HT-29 (cell line): ENCODE measurements at regions not wholly inside any gene's neighbourhood (a gene's known extent, or its start where the extent isn't known, plus 50 kb on each side); places are given as distances from the start of the nearest gene placed in this dataset.

Source experiments
- DNase-seq: peaks from one replicate; pipeline ENCODE4 v3.0.0-alpha.2; 2015; ENCODE audit warnings: low spot score

- DNase-seq, result no peak
These were observed 252.2 kb upstream of the ADAMTS5 start for GRCh38 chr21:27219068-27219467.

GRCh38 chr21:27213303-27213702, 246.4 kb upstream of the ADAMTS5 start:
- DNase-seq, result no peak

DNA sequence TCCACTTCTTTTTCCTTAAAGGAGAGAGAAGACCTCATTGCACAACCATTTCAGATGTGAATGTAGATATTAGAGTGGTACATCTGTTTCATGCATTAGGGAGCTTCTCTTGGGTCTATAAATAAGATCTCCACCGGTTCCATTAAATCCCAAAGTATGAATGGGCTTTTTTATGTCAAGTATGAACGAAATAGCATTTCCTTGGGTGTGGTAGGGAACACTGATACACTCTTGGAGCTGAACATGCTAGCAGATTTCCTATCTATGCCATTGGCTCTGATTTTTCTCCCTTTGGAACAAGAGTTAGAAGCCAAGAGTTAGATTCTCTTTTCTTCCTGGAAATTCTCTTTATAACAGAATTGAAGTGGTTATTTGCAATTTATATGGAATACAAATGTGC, 245.6 kb upstream of the ADAMTS5 start:
- no peak for DNase-seq

DNA sequence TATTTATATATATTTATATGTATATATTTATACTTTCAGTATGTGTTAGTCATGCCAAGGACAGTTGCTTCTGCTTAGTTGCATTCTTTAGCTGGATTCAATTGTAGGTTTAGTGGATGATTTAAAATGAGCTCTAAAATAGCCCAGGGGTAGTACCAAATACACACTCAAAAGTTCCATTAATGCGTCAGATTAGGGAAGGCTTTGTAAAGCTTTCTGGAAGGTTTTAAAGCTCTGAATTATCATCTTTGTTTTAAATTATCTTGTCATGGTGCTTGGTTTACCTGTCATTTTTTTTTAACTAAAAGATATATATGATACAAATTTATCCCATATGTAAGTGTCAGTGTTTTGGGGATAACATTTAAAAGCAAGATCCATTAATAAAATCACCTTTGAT, 242.7 kb upstream of the ADAMTS5 start:
- DNase-seq, result no peak

- DNase-seq, result no peak
These were observed 239.6 kb upstream of the ADAMTS5 start for GRCh38 chr21:27206368-27206982.

- no peak for DNase-seq
These were observed 235.4 kb upstream of the ADAMTS5 start for GRCh38 chr21:27202301-27202700.

DNA sequence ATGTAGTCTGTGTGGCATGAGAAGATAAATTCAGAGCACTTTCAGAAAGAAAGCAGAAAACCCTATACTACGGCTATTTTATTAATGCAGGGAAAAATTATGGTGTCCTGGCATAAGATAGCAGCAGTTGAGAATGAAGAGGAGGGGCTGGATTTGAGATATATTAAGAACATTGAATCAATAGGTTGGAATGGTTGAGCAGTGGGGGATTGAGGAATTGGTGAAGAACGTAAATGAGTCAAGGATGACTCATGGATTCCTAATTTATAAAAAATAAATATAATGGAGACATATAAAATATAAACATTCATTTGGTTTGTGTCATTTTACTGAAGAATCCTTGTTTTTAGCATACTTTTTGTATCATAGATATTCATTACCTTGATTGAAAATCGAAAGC, 234.3 kb upstream of the ADAMTS5 start:
- DNase-seq, result no peak

- DNase-seq, result no peak
These were observed 229.8 kb upstream of the ADAMTS5 start for GRCh38 chr21:27196651-27197050.

DNA sequence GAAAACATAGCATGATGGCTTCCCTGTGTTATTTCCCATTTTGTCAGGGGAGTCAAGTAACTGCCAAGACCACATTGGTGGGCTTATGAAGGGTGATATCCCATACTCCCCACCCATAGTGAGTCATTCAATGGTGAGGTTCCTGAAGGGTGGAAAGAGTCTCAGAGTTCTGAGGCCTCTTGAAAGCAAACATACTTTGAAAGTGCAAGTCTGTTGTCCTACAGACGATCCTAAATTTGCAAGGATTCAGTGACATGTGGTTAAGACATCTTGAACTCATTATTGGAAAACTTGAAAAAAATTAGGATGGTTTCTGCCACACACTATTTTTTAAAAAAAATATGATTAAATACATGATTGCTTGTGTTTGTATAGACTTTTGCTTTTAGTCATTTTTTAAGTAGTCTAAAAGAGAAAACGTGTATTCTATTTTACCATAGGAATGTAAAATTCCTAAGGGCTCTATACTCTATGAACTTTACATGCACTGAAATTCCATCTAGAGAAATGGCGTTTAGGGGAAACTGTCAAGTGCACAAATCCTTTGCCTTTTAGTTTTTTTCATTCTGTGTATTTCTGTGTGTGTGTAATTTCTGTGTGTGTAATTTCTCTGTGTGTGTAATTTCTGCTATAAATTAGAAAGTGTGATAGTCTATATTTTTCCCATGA, 225.5 kb upstream of the ADAMTS5 start:
- no peak for DNase-seq

- no peak for DNase-seq
These were observed 223.7 kb upstream of the ADAMTS5 start for GRCh38 chr21:27190601-27191000.

- no peak for DNase-seq
These were observed 223.0 kb upstream of the ADAMTS5 start for GRCh38 chr21:27189870-27190269.

GRCh38 chr21:27173053-27173452, 206.2 kb upstream of the ADAMTS5 start:
- DNase-seq, result no peak

DNA sequence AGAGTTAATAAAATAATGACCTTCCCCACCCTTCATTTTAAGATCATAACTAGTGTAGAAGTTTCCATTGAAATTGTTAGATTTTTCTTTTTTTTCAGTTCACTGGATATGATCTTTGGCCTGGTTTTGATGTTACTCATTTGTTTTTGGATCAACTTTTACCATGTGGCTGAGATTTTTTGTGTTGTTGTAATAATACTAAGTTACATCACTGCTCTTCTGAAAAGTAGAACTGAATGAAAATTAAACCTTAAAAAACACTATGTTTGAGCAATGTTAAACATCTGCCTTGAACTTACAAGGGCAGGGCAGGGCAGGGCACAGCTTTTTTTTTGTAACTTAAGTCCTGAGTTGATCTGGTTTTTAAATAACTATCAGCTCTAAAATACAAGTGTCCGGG, 204.8 kb upstream of the ADAMTS5 start:
- DNase-seq, result no peak

DNA sequence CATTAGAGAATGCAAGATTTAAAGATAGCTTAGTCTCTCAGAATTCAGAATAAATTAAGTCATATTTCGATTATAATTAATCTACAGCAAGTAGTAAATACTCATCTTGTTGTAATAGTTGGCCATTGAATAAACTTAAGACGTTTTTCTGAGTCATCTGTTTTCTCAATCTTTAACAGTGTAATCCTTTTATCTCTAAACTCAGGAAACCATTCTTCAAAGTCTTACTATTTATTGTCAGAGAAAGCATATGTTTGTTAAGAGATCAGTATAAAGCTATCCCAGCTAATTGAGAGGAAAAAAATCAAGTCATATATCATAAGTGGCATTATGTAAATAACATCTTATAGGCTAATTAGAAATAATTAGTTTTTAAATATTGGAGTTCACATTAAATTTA, 201.2 kb upstream of the ADAMTS5 start:
- DNase-seq, result no peak

GRCh38 chr21:27164208-27165177, 197.6 kb upstream of the ADAMTS5 start:
- DNase-seq, result no peak

- DNase-seq, result no peak
These were observed 192.1 kb upstream of the ADAMTS5 start for GRCh38 chr21:27158967-27159366.

DNA sequence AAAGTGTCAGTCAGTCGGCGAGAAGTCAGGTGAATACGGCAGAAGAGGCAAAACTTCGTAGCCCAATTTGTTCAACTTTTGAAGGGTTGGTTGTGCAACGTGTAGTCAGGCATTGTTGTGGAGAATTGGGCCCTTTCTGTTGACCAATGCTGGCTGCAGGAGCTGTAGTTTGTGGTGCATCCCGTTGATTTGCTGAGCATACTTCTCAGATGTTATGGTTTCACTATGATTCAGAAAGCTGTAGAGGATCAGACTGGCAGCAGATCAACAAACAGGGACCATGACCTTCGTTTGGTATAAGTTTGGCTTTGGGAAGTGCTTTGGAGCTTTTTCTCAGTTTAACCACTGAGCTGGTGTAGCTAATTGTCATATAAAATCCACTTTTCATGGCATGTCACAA, 190.2 kb upstream of the ADAMTS5 start:
- DNase-seq, result no peak

GRCh38 chr21:27156666-27157065, 189.8 kb upstream of the ADAMTS5 start:
- no peak for DNase-seq

- DNase-seq, result no peak
These were observed 188.2 kb upstream of the ADAMTS5 start for GRCh38 chr21:27155130-27155500.

DNA sequence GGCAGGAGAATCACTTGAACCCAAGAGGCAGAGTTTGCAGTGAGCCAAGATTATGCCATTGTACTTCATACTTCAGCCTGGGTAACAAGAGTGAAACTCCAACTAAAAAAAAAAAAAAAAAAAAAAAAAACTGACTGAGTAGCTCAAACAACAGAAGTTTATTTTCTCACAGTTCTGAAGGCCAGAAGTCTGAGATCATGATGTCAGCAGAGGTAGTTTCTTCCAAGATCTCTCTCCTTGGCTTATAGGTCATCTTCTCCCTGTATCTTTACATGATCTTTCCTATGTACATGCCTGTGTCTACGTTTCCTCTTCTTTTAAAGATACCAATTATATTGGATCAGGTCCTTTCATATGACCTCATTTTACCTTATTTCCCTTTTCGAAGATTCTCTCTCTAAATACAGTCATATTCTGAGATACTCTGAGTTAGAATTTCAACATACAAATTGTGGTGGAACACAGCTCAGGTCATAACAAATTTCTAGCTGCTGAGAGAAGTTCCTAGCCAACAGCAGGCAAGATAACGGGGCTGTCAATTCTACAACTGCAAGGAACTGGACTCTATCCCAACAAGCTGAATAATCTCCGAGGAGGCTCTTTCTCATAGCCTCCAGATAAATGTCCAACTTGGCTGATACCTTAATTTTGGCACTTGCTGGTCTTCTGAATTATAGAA, 187.7 kb upstream of the ADAMTS5 start:
- DNase-seq, result no peak

GRCh38 chr21:27152996-27153395, 186.1 kb upstream of the ADAMTS5 start:
- no peak for DNase-seq

- no peak for DNase-seq
These were observed 182.1 kb upstream of the ADAMTS5 start for GRCh38 chr21:27149034-27149433.
